GM10266 (cell line): ENCODE measurements at regions not wholly inside any gene's neighbourhood (a gene's known extent, or its start where the extent isn't known, plus 50 kb on each side); places are given as distances from the start of the nearest gene placed in this dataset.

Experiments
- DNase-seq: peaks from one replicate; pipeline ENCODE4 v3.0.0; 2012; ENCODE audit errors: extremely low spot score
- TF ChIP-seq, protein P1 (sequence below): IDR thresholded peaks from 2 replicates; pipeline ENCODE4 v1.5.1; 2012; ENCODE audit warnings: mild to moderate bottlenecking, low read depth; ENCODE audit not compliant: control insufficient read depth, insufficient read depth; ENCODE audit errors: missing control alignments

DNA sequence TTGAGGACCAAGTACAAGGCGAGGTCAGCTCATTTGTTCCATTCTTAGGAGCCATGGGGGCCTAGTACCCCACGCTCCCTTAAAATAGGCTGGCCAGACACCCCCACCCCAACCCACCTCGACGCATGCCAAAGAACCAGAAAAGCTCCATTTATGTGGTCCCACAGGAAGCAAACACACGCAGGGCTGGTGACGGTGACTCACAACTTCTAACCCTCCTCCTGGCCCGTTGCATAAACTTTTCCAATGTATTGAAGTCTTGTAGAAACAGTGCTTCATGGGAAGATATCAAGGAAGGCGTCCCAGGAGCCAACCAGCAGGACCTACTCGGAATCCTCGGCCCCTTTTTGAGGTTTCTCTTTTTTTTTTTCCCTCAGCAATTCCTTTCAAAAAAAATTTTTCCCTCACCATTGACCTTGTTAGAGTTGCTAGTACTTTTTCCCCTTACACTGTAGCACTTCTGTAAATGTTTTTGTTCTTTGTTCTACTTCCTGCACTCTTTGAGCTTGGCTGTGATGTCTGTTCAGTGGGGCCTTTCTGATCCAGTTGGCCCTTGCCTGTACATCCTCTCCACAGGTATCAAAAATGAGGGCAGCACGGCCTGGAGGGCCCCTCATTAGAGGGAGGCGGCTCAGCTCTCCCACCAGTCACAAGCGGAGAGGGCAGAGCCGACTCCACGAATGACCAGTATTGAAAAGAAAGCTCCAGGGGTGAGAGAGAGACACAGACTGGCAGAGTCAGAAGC lies 208.3 kb downstream of the RGS9 start:
- DNase-seq = no peak
- TF ChIP-seq, protein P1, sequence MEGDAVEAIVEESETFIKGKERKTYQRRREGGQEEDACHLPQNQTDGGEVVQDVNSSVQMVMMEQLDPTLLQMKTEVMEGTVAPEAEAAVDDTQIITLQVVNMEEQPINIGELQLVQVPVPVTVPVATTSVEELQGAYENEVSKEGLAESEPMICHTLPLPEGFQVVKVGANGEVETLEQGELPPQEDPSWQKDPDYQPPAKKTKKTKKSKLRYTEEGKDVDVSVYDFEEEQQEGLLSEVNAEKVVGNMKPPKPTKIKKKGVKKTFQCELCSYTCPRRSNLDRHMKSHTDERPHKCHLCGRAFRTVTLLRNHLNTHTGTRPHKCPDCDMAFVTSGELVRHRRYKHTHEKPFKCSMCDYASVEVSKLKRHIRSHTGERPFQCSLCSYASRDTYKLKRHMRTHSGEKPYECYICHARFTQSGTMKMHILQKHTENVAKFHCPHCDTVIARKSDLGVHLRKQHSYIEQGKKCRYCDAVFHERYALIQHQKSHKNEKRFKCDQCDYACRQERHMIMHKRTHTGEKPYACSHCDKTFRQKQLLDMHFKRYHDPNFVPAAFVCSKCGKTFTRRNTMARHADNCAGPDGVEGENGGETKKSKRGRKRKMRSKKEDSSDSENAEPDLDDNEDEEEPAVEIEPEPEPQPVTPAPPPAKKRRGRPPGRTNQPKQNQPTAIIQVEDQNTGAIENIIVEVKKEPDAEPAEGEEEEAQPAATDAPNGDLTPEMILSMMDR = no peak

DNA sequence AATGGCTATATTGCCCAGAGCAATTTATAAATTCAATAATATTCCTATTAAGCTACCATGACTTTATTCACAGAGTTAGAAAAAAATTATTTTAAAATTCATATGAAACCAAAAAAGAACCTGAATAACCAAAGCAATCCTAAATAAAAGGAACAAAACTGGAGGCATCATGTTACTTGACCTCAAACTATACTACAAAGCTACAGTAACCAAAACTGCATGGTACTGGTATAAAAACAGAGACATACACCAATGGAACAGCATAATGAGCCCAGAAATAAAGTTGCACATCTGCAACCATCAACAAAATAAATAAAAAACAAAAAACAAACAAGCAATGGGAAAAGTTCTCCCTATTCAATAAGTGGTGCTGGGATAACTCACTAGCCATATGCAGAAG lies 203.2 kb downstream of the RGS9 start:
- TF ChIP-seq, protein P1 = no peak
- DNase-seq = no peak

DNA sequence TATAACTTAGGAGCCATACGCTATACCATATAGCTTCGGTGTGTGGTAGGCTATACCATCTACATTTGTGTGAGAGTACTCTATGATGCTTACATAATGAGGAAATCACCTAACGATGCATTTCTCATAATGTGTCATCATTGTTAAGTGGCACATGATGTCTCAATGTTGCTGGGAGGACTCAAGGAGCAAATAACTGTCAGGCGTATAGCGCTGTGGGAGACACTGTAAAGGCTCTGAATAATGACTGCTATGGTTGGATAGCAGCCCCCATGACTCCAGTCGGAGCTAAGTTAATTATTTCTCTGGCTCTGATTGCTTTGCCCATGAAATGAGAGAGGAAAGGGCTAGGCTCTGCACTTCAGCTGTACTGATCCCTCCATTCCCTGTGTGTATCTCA lies 197.2 kb downstream of the RGS9 start:
- DNase-seq = no peak
- TF ChIP-seq, protein P1 = no peak

DNA sequence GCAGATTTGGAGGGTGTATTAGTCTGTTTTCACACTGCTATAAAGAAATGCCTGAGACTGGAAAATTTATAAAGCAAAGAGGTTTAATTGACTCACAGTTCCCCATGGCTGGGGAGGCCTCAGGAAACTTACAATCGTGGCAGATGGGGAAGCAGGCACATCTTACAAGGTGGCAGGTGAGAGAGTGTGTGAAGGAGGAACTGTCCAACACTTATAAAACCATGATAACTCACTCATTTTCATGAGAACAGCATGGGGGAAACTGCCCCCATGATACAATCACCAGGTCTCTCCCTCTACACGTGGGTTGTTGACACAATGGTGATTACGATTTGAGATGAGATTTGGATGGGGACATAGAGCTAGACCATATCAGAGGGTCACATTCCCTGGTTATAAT lies 195.6 kb downstream of the RGS9 start:
- DNase-seq = no peak
- TF ChIP-seq, protein P1 = no peak

DNA sequence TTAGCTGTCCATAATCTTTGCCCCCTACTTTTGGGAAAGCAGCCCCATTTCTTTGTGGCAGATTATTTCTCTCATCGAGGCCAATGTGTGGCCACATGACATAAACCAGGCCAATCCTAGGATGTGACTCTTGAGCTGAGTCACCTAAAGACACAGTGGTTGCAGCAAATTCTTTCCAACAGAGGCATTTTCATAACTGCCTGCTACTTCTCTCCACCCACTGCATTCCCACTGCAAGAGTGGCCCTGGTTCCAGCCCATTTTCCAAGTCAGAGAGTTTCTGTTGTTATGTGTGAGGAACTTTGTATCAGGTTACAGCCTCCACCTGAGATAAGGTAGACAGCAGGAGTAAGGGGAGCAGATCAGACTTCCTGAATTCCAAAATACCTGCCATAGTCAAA lies 195.2 kb downstream of the RGS9 start:
- TF ChIP-seq, protein P1 = no peak
- DNase-seq = no peak

DNA sequence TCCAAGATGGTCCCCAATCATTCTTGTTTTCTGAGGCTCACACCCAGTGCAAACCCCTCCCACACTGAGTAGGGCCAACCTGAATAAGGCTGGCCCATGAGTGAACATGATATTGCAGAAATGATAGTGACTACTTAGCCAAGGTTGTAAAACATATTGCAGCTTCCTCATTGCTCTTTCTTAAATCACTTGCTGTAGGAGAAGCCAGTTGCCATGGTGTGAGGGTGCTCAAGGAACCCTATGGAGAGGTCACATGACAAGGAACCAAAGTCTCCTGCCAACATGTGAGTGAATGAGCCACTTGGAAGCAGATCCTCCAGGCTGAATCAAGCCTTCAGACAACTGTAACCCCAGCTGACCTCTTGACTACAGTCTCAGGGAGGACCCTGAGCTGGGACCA lies 191.4 kb downstream of the RGS9 start:
- TF ChIP-seq, protein P1 = no peak
- DNase-seq = no peak

DNA sequence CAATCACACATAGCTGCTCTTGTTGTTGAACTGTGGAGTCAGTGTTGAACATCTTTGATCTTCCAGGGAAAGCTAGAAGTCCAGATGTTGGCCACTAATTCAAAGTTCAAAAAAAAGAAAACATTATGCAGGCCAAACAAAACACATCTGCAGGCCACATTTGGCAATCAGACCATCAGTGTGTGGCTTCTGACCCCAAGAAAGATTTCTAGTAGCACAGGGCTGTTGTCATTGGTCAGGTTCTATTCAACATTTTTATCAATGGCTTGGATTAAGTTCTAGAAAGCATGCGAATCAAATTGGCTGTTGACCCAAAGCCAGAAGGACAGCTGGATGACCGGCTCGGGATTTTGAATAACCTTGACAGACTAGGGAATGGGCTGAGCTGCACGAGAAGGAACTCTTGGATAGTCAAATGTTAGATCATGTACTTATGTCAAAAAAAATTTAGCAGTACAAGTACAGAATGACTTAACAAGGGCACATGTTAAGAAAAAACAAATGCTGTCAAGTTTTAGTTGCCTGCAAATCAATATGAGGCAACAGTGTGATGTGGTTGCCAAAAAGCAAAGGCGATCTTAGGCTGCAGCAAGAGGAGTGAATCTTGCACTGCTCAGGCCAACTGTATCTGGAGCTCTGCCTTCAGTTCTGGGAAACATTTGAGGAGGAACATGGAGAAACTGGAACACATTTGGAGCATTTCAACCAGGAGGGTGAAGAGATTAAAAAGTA lies 187.6 kb downstream of the RGS9 start:
- no peak for DNase-seq
- TF ChIP-seq, protein P1 = no peak
